ENCODE measurements at regions not wholly inside any gene's neighbourhood (a gene's known extent, or its start where the extent isn't known, plus 50 kb on each side); places are given as distances from the start of the nearest gene placed in this dataset.

- H3K4me2 ChIP-seq (ENCODE audit: control insufficient read depth, extremely low read depth, insufficient read depth, low read depth, low read length): no peak overlapping the region
- H4K20me1 ChIP-seq (ENCODE audit: control insufficient read depth, extremely low read depth, insufficient read depth, low read length): no peaks in the 10 kb centered on the region
- H3K9me3 ChIP-seq (ENCODE audit: control insufficient read depth, low read depth, low read length): no peaks in the 10 kb centered on the region
- no peak overlapping the region for H2AFZ ChIP-seq (ENCODE audit: control insufficient read depth, low read length)
- no peaks in the 10 kb centered on the region for H3K27me3 ChIP-seq (ENCODE audit: control insufficient read depth, extremely low read depth, insufficient read depth, low read length)
- no peaks in the 10 kb centered on the region for H3K36me3 ChIP-seq (ENCODE audit: control insufficient read depth in 2 of 2, extremely low read depth in 1 of 2, insufficient read depth in 2 of 2, low read length in 2 of 2)
- FAIRE-seq (no peak), DNase-seq (ENCODE audit: low read depth, low spot score) (no peak)
- no peak for TF ChIP-seq CTCF (optimal IDR thresholded peaks at IDR 0.05 in 1 of 3, IDR thresholded peaks at IDR 0.05 in 1 of 3, conservative IDR thresholded peaks at IDR 0.05 in 1 of 3; ENCODE audit: extremely low read depth in 1 of 3, insufficient read depth in 2 of 3, low read length in 3 of 3)
- TF ChIP-seq EZH2 (IDR thresholded peaks at IDR 0.05; ENCODE audit: low read length): no peak
- dilution Hi-C loops (cut with MboI; ENCODE audit: extremely low pct_ligation_motif_present, low sequenced_read_pairs): no loop called here
- H3K27ac ChIP-seq (ENCODE audit: control insufficient read depth, insufficient read depth, low read length): no peak overlapping the region
- H3K4me1 ChIP-seq (ENCODE audit: control insufficient read depth, extremely low read depth, insufficient read depth, low read length): no peaks in the 10 kb centered on the region
- H3K9me1 ChIP-seq (ENCODE audit: control insufficient read depth, extremely low read depth, insufficient read depth, low read length): no peaks in the 10 kb centered on the region
- no peak overlapping the region for H3K4me3 ChIP-seq (ENCODE audit: control insufficient read depth in 2 of 3, extremely low read depth in 1 of 3, insufficient read depth in 2 of 3, low read depth in 1 of 3, low read length in 3 of 3)
- H3K79me2 ChIP-seq (ENCODE audit: control insufficient read depth, insufficient read depth, low read length): no peaks in the 10 kb centered on the region
- H3K9ac ChIP-seq (ENCODE audit: control insufficient read depth, extremely low read depth, insufficient read depth, low read length): no peak overlapping the region
Measured at GRCh38 chr13:61146571-61146970, 269.1 kb downstream of the PCDH20 start.

- H3K27ac ChIP-seq (ENCODE audit: control insufficient read depth, insufficient read depth, low read length): no peak overlapping the region
- no peak overlapping the region for H3K9ac ChIP-seq (ENCODE audit: control insufficient read depth, extremely low read depth, insufficient read depth, low read length)
- no peaks in the 10 kb centered on the region for H3K27me3 ChIP-seq (ENCODE audit: control insufficient read depth, extremely low read depth, insufficient read depth, low read length)
- no peaks in the 10 kb centered on the region for H3K9me3 ChIP-seq (ENCODE audit: control insufficient read depth, low read depth, low read length)
- dilution Hi-C loops (cut with MboI; ENCODE audit: extremely low pct_ligation_motif_present, low sequenced_read_pairs): no loop called here
- no peaks in the 10 kb centered on the region for H4K20me1 ChIP-seq (ENCODE audit: control insufficient read depth, extremely low read depth, insufficient read depth, low read length)
- FAIRE-seq (no peak), DNase-seq (ENCODE audit: low read depth, low spot score) (no peak)
- H3K4me3 ChIP-seq (ENCODE audit: control insufficient read depth in 2 of 3, extremely low read depth in 1 of 3, insufficient read depth in 2 of 3, low read depth in 1 of 3, low read length in 3 of 3): no peak overlapping the region
- H3K9me1 ChIP-seq (ENCODE audit: control insufficient read depth, extremely low read depth, insufficient read depth, low read length): no peaks in the 10 kb centered on the region
- no peaks in the 10 kb centered on the region for H3K4me1 ChIP-seq (ENCODE audit: control insufficient read depth, extremely low read depth, insufficient read depth, low read length)
- no peaks in the 10 kb centered on the region for H3K79me2 ChIP-seq (ENCODE audit: control insufficient read depth, insufficient read depth, low read length)
- no peaks in the 10 kb centered on the region for H3K36me3 ChIP-seq (ENCODE audit: control insufficient read depth in 2 of 2, extremely low read depth in 1 of 2, insufficient read depth in 2 of 2, low read length in 2 of 2)
- TF ChIP-seq CTCF (optimal IDR thresholded peaks at IDR 0.05 in 1 of 3, IDR thresholded peaks at IDR 0.05 in 1 of 3, conservative IDR thresholded peaks at IDR 0.05 in 1 of 3; ENCODE audit: extremely low read depth in 1 of 3, insufficient read depth in 2 of 3, low read length in 3 of 3) (no peak), EZH2 (IDR thresholded peaks at IDR 0.05; ENCODE audit: low read length) (no peak)
- no peak overlapping the region for H2AFZ ChIP-seq (ENCODE audit: control insufficient read depth, low read length)
- no peak overlapping the region for H3K4me2 ChIP-seq (ENCODE audit: control insufficient read depth, extremely low read depth, insufficient read depth, low read depth, low read length)
Measured at GRCh38 chr13:61146158-61146557, 269.5 kb downstream of the PCDH20 start.
